H9 (cell line): ENCODE measurements at regions not wholly inside any gene's neighbourhood (a gene's known extent, or its start where the extent isn't known, plus 50 kb on each side); places are given as distances from the start of the nearest gene placed in this dataset.

Experiments used
- DNase-seq: peaks from one replicate; pipeline ENCODE4 v3.0.0-alpha.2; 2017
- H2AFZ ChIP-seq: one replicate; pipeline ENCODE4 v1.6.1; 2013; ENCODE audit warnings: mild to moderate bottlenecking, low read length, control low read depth, moderate library complexity
- H2AK5ac ChIP-seq: 2 replicates; pipeline ENCODE4 v1.6.1; 2013; ENCODE audit warnings: low read length, control low read depth, mixed read lengths; ENCODE audit not compliant: insufficient read length
- H2BK120ac ChIP-seq: one replicate; pipeline ENCODE4 v1.6.1; 2013; ENCODE audit warnings: low read depth, mild to moderate bottlenecking, low read length, control low read depth, inconsistent platforms; ENCODE audit not compliant: poor library complexity, severe bottlenecking
- H2BK12ac ChIP-seq: 2 replicates; pipeline ENCODE4 v1.6.1; 2013; ENCODE audit warnings: low read length, control low read depth, mixed read lengths, low read depth; ENCODE audit not compliant: insufficient read length
- H2BK15ac ChIP-seq: 2 replicates; pipeline ENCODE4 v1.6.1; 2013; ENCODE audit warnings: low read depth, low read length, control low read depth
- H2BK20ac ChIP-seq: one replicate; pipeline ENCODE4 v1.6.1; 2013; ENCODE audit warnings: low read depth, mild to moderate bottlenecking, low read length, control low read depth, inconsistent platforms; ENCODE audit not compliant: poor library complexity, severe bottlenecking
- H2BK5ac ChIP-seq: 2 replicates; pipeline ENCODE4 v1.6.1; 2013; ENCODE audit warnings: low read length, control low read depth, mixed read lengths; ENCODE audit not compliant: insufficient read length
- H3K14ac ChIP-seq: 2 replicates; pipeline ENCODE4 v1.6.1; 2013; ENCODE audit warnings: low read length, control low read depth; ENCODE audit not compliant: insufficient read depth
- H3K18ac ChIP-seq: 2 replicates; pipeline ENCODE4 v1.6.1; 2013; ENCODE audit warnings: low read depth, mild to moderate bottlenecking, mixed read lengths, low read length, control low read depth; ENCODE audit not compliant: insufficient read length
- H3K23ac ChIP-seq: 2 replicates; pipeline ENCODE4 v1.6.1; 2013; ENCODE audit warnings: low read length, control low read depth, mixed read lengths, low read depth; ENCODE audit not compliant: insufficient read length
- H3K23me2 ChIP-seq: 2 replicates; pipeline ENCODE4 v1.6.1; 2013; ENCODE audit warnings: low read depth, mild to moderate bottlenecking, mixed read lengths, low read length, control low read depth; ENCODE audit not compliant: insufficient read length, poor library complexity, severe bottlenecking
- H3K27ac ChIP-seq: 2 replicates; pipeline ENCODE4 v1.5.1; 2013; ENCODE audit warnings: low read length, control low read depth, mixed read lengths, low read depth; ENCODE audit not compliant: insufficient read length
- H3K27me3 ChIP-seq: 2 replicates; pipeline ENCODE4 v1.6.1; 2013; ENCODE audit warnings: low read length, control low read depth, inconsistent platforms; ENCODE audit not compliant: insufficient read depth
- H3K4ac ChIP-seq: 2 replicates; pipeline ENCODE4 v1.6.1; 2013; ENCODE audit warnings: low read depth, mild to moderate bottlenecking, control low read depth, inconsistent platforms, low read length, moderate library complexity
- H3K4me1 ChIP-seq: 2 replicates; pipeline ENCODE4 v1.6.1; 2013; ENCODE audit warnings: low read length, control low read depth, inconsistent platforms; ENCODE audit not compliant: insufficient read depth
- H3K4me2 ChIP-seq: 2 replicates; pipeline ENCODE4 v1.6.1; 2013; ENCODE audit warnings: low read length, control low read depth, mixed read lengths; ENCODE audit not compliant: insufficient read length, insufficient read depth
- H3K56ac ChIP-seq: 2 replicates; pipeline ENCODE4 v1.6.1; 2013; ENCODE audit warnings: low read depth, mild to moderate bottlenecking, mixed read lengths, low read length, control low read depth; ENCODE audit not compliant: insufficient read length
- H3K79me1 ChIP-seq: 2 replicates; pipeline ENCODE4 v1.6.1; 2013; ENCODE audit warnings: low read depth, mild to moderate bottlenecking, moderate library complexity, low read length, control low read depth, inconsistent platforms; ENCODE audit not compliant: insufficient read depth, poor library complexity, severe bottlenecking
- H3K79me2 ChIP-seq: 2 replicates; pipeline ENCODE4 v1.6.1; 2013; ENCODE audit warnings: low read length, control low read depth, inconsistent platforms; ENCODE audit not compliant: insufficient read depth
- H3K9ac ChIP-seq: 2 replicates; pipeline ENCODE4 v1.6.1; 2013; ENCODE audit warnings: low read length, control low read depth, mixed read lengths; ENCODE audit not compliant: insufficient read length; ENCODE audit errors: extremely low read depth
- H3K9me3 ChIP-seq: one replicate; pipeline ENCODE4 v1.6.1; 2013; ENCODE audit warnings: low read depth, low read length, inconsistent platforms; ENCODE audit not compliant: control insufficient read depth
- H3T11ph ChIP-seq: one replicate; pipeline ENCODE4 v1.6.1; 2013; ENCODE audit warnings: mild to moderate bottlenecking, low read length, control low read depth, inconsistent platforms
- H4K20me1 ChIP-seq: one replicate; pipeline ENCODE4 v1.6.1; 2013; ENCODE audit not compliant: control insufficient read depth, insufficient read length, insufficient read depth
- H4K5ac ChIP-seq: 2 replicates; pipeline ENCODE4 v1.6.1; 2013; ENCODE audit warnings: low read depth, mild to moderate bottlenecking, mixed read lengths, low read length, control low read depth; ENCODE audit not compliant: insufficient read length
- H4K8ac ChIP-seq: replicated peaks from 2 replicates; pipeline ENCODE4 v1.6.1; 2013; ENCODE audit warnings: low read length, control low read depth, mixed read lengths, low read depth; ENCODE audit not compliant: insufficient read length
- H4K91ac ChIP-seq: 2 replicates; pipeline ENCODE4 v1.6.1; 2013; ENCODE audit warnings: low read depth, mild to moderate bottlenecking, moderate library complexity, mixed read lengths, low read length, control low read depth; ENCODE audit not compliant: insufficient read length
- H3K27ac Mint-ChIP-seq, 3 experiments: 2 replicates in 2 of 3; 3 replicates in 1 of 3; pipeline ENCODE4 v1.8.0; 2020 to 2021; ENCODE audit warnings: mixed read lengths in 3 of 3, mild to moderate bottlenecking in 1 of 3, moderate library complexity in 1 of 3
- H3K27me3 Mint-ChIP-seq: 2 replicates; pipeline ENCODE4 v1.8.0; 2021; ENCODE audit warnings: low read depth, mild to moderate bottlenecking, moderate library complexity, mixed read lengths
- H3K36me3 Mint-ChIP-seq, 3 experiments: 2 replicates in 2 of 3; 3 replicates in 1 of 3; pipeline ENCODE4 v1.8.0; 2020 to 2021; ENCODE audit warnings: low read depth in 3 of 3, mixed read lengths in 3 of 3; ENCODE audit not compliant: insufficient read depth in 1 of 3
- H3K4me1 Mint-ChIP-seq, 2 experiments: 2 replicates each; pipeline ENCODE4 v1.8.0; 2020; ENCODE audit warnings: mixed read lengths in 2 of 2
- H3K4me3 Mint-ChIP-seq, 2 experiments: 2 replicates in 1 of 2; 3 replicates in 1 of 2; pipeline ENCODE4 v1.8.0; 2020 to 2021; ENCODE audit warnings: mild to moderate bottlenecking in 2 of 2, mixed read lengths in 2 of 2, moderate library complexity in 1 of 2
- H3K9me3 Mint-ChIP-seq, 2 experiments: 2 replicates in 1 of 2; 3 replicates in 1 of 2; pipeline ENCODE4 v1.8.0; 2020; ENCODE audit warnings: mild to moderate bottlenecking in 2 of 2, mixed read lengths in 2 of 2, moderate library complexity in 1 of 2
- CTCF ChIP-seq: fragments of 200-600 bp; sonication (generic); conservative IDR thresholded peaks from 3 replicates; pipeline ENCODE4 v1.8.0; 2021; ENCODE audit warnings: antibody characterized with exemption, mild to moderate bottlenecking
- WGBS: extraction: QIAGEN DNeasy Blood & Tissue Kit; methylation state at CpG from one replicate; pipeline ENCODE4 v1.1.7; 2013; ENCODE audit warnings: missing lambda C conversion rate, low lambda C conversion rate, mixed read lengths; ENCODE audit not compliant: insufficient read length; ENCODE audit errors: extremely low coverage; 5-methylcytosine and 5-hydroxymethylcytosine counted together

- no peak overlapping the region for H2BK120ac ChIP-seq
Observed at GRCh38 chr3:13201851-13202250, 128.6 kb upstream of the IQSEC1 start.

More at GRCh38 chr3:13201851-13202250, 128.6 kb upstream of the IQSEC1 start:
- H3K4ac ChIP-seq, result no peak overlapping the region
- no peak for TF ChIP-seq CTCF
- H4K5ac ChIP-seq, result no peak overlapping the region
- H3K4me2 ChIP-seq, result no peak overlapping the region
- H3K23me2 ChIP-seq, result no peaks in the 10 kb centered on the region
- no peaks in the 10 kb centered on the region for H3K79me1 ChIP-seq
- no peak overlapping the region for H2BK12ac ChIP-seq
- no peak overlapping the region for H3K27ac ChIP-seq
- H4K91ac ChIP-seq, result no peak overlapping the region
- no peak for DNase-seq
- no peak overlapping the region for H3T11ph ChIP-seq
- no peaks in the 10 kb centered on the region for H3K9me3 ChIP-seq
- H3K4me1 ChIP-seq, result no peaks in the 10 kb centered on the region; the same call in 1 of the 2 replicates
- Mint-ChIP-seq H3K27me3 (peaks cover 3% of the 10 kb centered on the region), H3K9me3 (no peaks in the 10 kb centered on the region; a peak in 1 of 5 replicates), H3K27ac (no peak overlapping the region; a peak in 1 of 7 replicates), H3K4me3 (no peak overlapping the region), H3K36me3 (no peaks in the 10 kb centered on the region), H3K4me1 (peaks cover 10 to 13% of the 10 kb centered on the region in 2 experiments)
- H4K20me1 ChIP-seq, result no peaks in the 10 kb centered on the region
- H2BK5ac ChIP-seq, result no peak overlapping the region
- no peak overlapping the region for H2BK15ac ChIP-seq
- H3K79me2 ChIP-seq, result no peaks in the 10 kb centered on the region
- no peaks in the 10 kb centered on the region for H3K27me3 ChIP-seq
- H2BK20ac ChIP-seq, result no peak overlapping the region
- WGBS, result no CpG with 5 or more reads among the region's 3 CpGs
- no peak overlapping the region for H3K23ac ChIP-seq
- H3K14ac ChIP-seq, result no peak overlapping the region
- H3K9ac ChIP-seq, result no peak overlapping the region
- no peak overlapping the region for H4K8ac ChIP-seq
- no peak overlapping the region for H2AFZ ChIP-seq
- no peak overlapping the region for H3K56ac ChIP-seq
- no peak overlapping the region for H2AK5ac ChIP-seq
- no peak overlapping the region for H3K18ac ChIP-seq
